Body of pancreas (tissue), 4 donors: ENCODE measurements at regions not wholly inside any gene's neighbourhood (a gene's known extent, or its start where the extent isn't known, plus 50 kb on each side); places are given as distances from the start of the nearest gene placed in this dataset.

Experiments used
- ATAC-seq: fragments of 150-250 bp; one replicate; pipeline ENCODE4 v1.9.1; 2016
- DNase-seq, 4 donors: peaks; one replicate each; pipeline ENCODE4 v3.0.0-alpha.2; 2019
- H3K27ac ChIP-seq, 4 donors: fragments of 200-600 bp; sonication (generic); 1 replicate in 3 of 4; 2 replicates in 1 of 4; pipeline versions ENCODE4 v1.5.1 to v1.6.1; 2016 to 2019; ENCODE audit warnings: mild to moderate bottlenecking in 1 of 4, mixed read lengths in 1 of 4, moderate library complexity in 1 of 4
- H3K27me3 ChIP-seq, 2 donors: fragments of 200-600 bp; sonication (generic); one replicate each; pipeline ENCODE4 v1.6.0; 2016; ENCODE audit warnings: mild to moderate bottlenecking in 1 of 2
- H3K36me3 ChIP-seq, 2 donors: fragments of 200-600 bp; sonication (generic); replicated peaks in 1 of 2; 2 replicates each; pipeline ENCODE4 v1.5.1; 2016; ENCODE audit warnings: low read depth in 2 of 2; ENCODE audit not compliant: insufficient read depth in 1 of 2
- H3K4me1 ChIP-seq: fragments of 200-600 bp; sonication (generic); one replicate; pipeline ENCODE4 v1.6.0; 2016
- H3K4me3 ChIP-seq, 2 donors: fragments of 200-600 bp; sonication (generic); 1 replicate in 1 of 2; 2 replicates in 1 of 2; pipeline ENCODE4 v1.5.1; 2016 to 2019
- H3K9me3 ChIP-seq, 3 donors: fragments of 200-600 bp; sonication (generic); 1 replicate in 2 of 3; 2 replicates in 1 of 3; pipeline ENCODE4 v1.5.1; 2016
- CTCF ChIP-seq, 7 experiments: fragments of 450-650 bp in 4 of 7; fragments of 200-600 bp in 3 of 7; sonication (generic) in 3 of 7; IDR thresholded peaks; one replicate each; pipeline ENCODE4 v1.5.1; 2016 to 2019; ENCODE audit warnings: antibody characterized with exemption in 7 of 7
- POLR2A ChIP-seq, 3 donors: fragments of 450-650 bp; IDR thresholded peaks; one replicate each; pipeline ENCODE4 v1.6.1; 2016; ENCODE audit warnings: antibody characterized with exemption in 3 of 3, mild to moderate bottlenecking in 2 of 3
- WGBS, 2 donors: methylation state at CpG; one replicate each; pipeline ENCODE4 v1.1.5; 2017; 5-methylcytosine and 5-hydroxymethylcytosine counted together
- intact Hi-C: fragments of 100-400 bp; cut with DNase I; formaldehyde crosslinking; loops from one replicate; pipeline ENCODE4 v1.15.1; 2023

- 71 to 74% methylated on average over 4 of the region's 4 CpGs for WGBS, 2 donors
- no peaks in the 10 kb centered on the region for H3K9me3 ChIP-seq
- no peaks in the 10 kb centered on the region for H3K27me3 ChIP-seq
- H3K36me3 ChIP-seq, result no peaks in the 10 kb centered on the region
- no peak overlapping the region for H3K27ac ChIP-seq
- intact Hi-C loops, result no loop called here
- H3K4me3 ChIP-seq, result no peak overlapping the region
- no peak for DNase-seq
- H3K4me1 ChIP-seq, result peaks cover 15% of the 10 kb centered on the region
- ATAC-seq, result no peak
- no peak for TF ChIP-seq CTCF (IDR thresholded peaks at IDR 0.05)
- TF ChIP-seq POLR2A (IDR thresholded peaks at IDR 0.05), result no peak
These were observed 240.4 kb upstream of the PGRMC2 start for GRCh38 chr4:128527946-128528576.

- ATAC-seq, result no peak
These were observed 239.7 kb upstream of the PGRMC2 start for GRCh38 chr4:128527351-128527750.

GRCh38 chr4:128525992-128526630 is 238.5 kb upstream of the PGRMC2 start:
- intact Hi-C loops, result no loop called here
- H3K27ac ChIP-seq, result peak overlapping the region; percentile 27 to 73 (median 59)
- no peaks in the 10 kb centered on the region for H3K27me3 ChIP-seq
- DNase-seq, result peak in 3 of 4 donors; percentile 21 to 42 (median 37)
- no peak overlapping the region for H3K4me3 ChIP-seq
- TF ChIP-seq POLR2A (IDR thresholded peaks at IDR 0.05) (no peak), CTCF (IDR thresholded peaks at IDR 0.05) (no peak)
- peak; percentile 82 for ATAC-seq
- 7 to 10% methylated on average over 1 of the region's 1 CpG for WGBS, 2 donors
- H3K4me1 ChIP-seq, result peaks cover 15% of the 10 kb centered on the region
- H3K9me3 ChIP-seq, result no peaks in the 10 kb centered on the region
- no peaks in the 10 kb centered on the region for H3K36me3 ChIP-seq

More at GRCh38 chr4:128527351-128527750, 239.7 kb upstream of the PGRMC2 start:
- TF ChIP-seq POLR2A (IDR thresholded peaks at IDR 0.05), result no peak
- TF ChIP-seq CTCF (IDR thresholded peaks at IDR 0.05), result no peak
- Histone ChIP-seq H3K27ac (no peak overlapping the region), H3K9me3 (no peaks in the 10 kb centered on the region), H3K4me1 (peaks cover 15% of the 10 kb centered on the region), H3K4me3 (no peak overlapping the region), H3K36me3 (no peaks in the 10 kb centered on the region), H3K27me3 (no peaks in the 10 kb centered on the region)
- 73 to 86% methylated on average over 3 of the region's 3 CpGs for WGBS, 2 donors
- DNase-seq, result no peak
- intact Hi-C loops, result no loop called here

- H3K4me1 ChIP-seq, result peaks cover 15% of the 10 kb centered on the region
- TF ChIP-seq POLR2A (IDR thresholded peaks at IDR 0.05) (no peak), CTCF (IDR thresholded peaks at IDR 0.05) (no peak)
- intact Hi-C loops, result no loop called here
- WGBS, 2 donors, result 48 to 61% methylated on average over 5 of the region's 5 CpGs
- peak overlapping the region in 3 of 4 donors; percentile 51 to 73 (median 67) for H3K27ac ChIP-seq
- ATAC-seq, result peak; percentile 45
- no peaks in the 10 kb centered on the region for H3K27me3 ChIP-seq
- no peaks in the 10 kb centered on the region for H3K36me3 ChIP-seq
- no peak for DNase-seq
- H3K4me3 ChIP-seq, result no peak overlapping the region
- H3K9me3 ChIP-seq, result no peaks in the 10 kb centered on the region
These were observed 237.8 kb upstream of the PGRMC2 start for GRCh38 chr4:128525387-128525786.
